ENCODE measurements at regions not wholly inside any gene's neighbourhood (a gene's known extent, or its start where the extent isn't known, plus 50 kb on each side); places are given as distances from the start of the nearest gene placed in this dataset.
"Not testable (repeated sequence)": the region's sequence is repeated elsewhere in the genome, so short reads cannot be mapped to it uniquely, and the experiment has no call there.

- in situ Hi-C loops (cut with HindIII; ENCODE audit: low pct_unique_long_range_greater_than_20kb, low sequenced_read_pairs); DNase-seq (ENCODE audit: low read depth in 1 of 2, low spot score in 1 of 2): not testable (repeated sequence)
Observed at GRCh38 chr13:52565324-52565723, 76.9 kb upstream of the HNRNPA1L2 start.

- in situ Hi-C loops (cut with HindIII; ENCODE audit: low pct_unique_long_range_greater_than_20kb, low sequenced_read_pairs), result not testable (repeated sequence)
- peak in 1 of 2 experiments; percentile 65 for DNase-seq (ENCODE audit: low read depth in 1 of 2, low spot score in 1 of 2)
Observed at GRCh38 chr13:52569904-52570602, 72.2 kb upstream of the HNRNPA1L2 start.

- DNase-seq (ENCODE audit: low read depth in 1 of 2, low spot score in 1 of 2); in situ Hi-C loops (cut with HindIII; ENCODE audit: low pct_unique_long_range_greater_than_20kb, low sequenced_read_pairs): not testable (repeated sequence)
Observed at GRCh38 chr13:52571163-52571562, 71.1 kb upstream of the HNRNPA1L2 start.

GRCh38 chr13:52582962-52583361 lies 59.3 kb upstream of the HNRNPA1L2 start:
- in situ Hi-C loops (cut with HindIII; ENCODE audit: low pct_unique_long_range_greater_than_20kb, low sequenced_read_pairs), result not testable (repeated sequence)

More at GRCh38 chr13:52582962-52583361, 59.3 kb upstream of the HNRNPA1L2 start:
- DNase-seq (ENCODE audit: low read depth in 1 of 2, low spot score in 1 of 2), result not testable (repeated sequence)

All from T47D (cell line).